Transverse colon (tissue), 4 donors: ENCODE measurements at regions not wholly inside any gene's neighbourhood (a gene's known extent, or its start where the extent isn't known, plus 50 kb on each side); places are given as distances from the start of the nearest gene placed in this dataset.

ENCODE experiments used
- CTCF ChIP-seq, 5 experiments: fragments of 200-600 bp in 3 of 5; fragments of 450-650 bp in 2 of 5; sonication (generic) in 3 of 5; IDR thresholded peaks; 1 replicate in 2 of 5; 2 replicates in 3 of 5; pipeline ENCODE4 v1.5.1; 2016 to 2017; ENCODE audit warnings: antibody characterized with exemption in 5 of 5, inconsistent platforms in 3 of 5, mild to moderate bottlenecking in 2 of 5, moderate library complexity in 1 of 5
- POLR2A ChIP-seq: fragments of 450-650 bp; IDR thresholded peaks from one replicate; pipeline ENCODE4 v1.6.1; 2016; ENCODE audit warnings: antibody characterized with exemption, mild to moderate bottlenecking, moderate library complexity
- POLR2AphosphoS5 ChIP-seq, 3 donors: sonication (generic); formaldehyde crosslinking; IDR thresholded peaks; one replicate each; pipeline ENCODE4 v1.6.1; 2016; ENCODE audit warnings: antibody characterized with exemption in 3 of 3

DNA sequence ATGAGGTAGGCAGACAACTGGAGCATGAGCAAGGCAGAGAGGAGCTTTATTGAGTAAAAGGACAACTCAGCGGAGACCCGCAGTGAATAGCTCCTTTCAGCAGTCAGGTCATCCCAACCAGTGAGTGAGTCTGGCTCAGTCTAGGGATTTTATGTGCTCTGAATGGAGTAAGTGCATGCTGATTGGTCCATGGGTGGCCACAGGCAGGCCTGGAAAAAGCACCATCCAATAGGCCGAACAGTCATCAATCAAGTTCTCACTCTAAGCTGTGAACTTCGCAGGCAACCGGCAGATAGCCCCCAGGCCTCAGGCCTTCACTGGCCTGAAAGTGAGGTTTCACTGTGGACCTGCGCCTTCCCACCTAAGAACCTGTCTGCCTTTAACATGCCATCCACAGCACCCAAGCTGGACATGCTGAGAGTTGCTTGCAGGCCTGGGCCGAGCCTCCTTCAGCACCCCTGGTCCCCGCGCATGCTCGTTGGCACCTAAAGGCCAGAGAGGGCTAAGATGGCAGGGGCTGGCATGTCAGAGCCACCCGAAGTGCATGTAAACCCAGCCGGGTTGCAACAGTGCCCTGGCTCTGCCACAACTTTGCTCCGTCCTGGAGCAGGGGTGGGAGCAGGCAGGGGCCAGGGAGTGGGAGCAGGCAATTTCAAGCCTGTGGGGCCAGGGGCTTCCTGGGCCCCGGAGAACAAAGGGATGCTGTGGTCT lies 698.7 kb downstream of the SLITRK1 start:
- TF ChIP-seq CTCF (IDR thresholded peaks at IDR 0.05) = no peak
- no peak for TF ChIP-seq POLR2A
- no peak for TF ChIP-seq POLR2AphosphoS5 (IDR thresholded peaks at IDR 0.05)
